ENCODE measurements at regions not wholly inside any gene's neighbourhood (a gene's known extent, or its start where the extent isn't known, plus 50 kb on each side); places are given as distances from the start of the nearest gene placed in this dataset.

DNA sequence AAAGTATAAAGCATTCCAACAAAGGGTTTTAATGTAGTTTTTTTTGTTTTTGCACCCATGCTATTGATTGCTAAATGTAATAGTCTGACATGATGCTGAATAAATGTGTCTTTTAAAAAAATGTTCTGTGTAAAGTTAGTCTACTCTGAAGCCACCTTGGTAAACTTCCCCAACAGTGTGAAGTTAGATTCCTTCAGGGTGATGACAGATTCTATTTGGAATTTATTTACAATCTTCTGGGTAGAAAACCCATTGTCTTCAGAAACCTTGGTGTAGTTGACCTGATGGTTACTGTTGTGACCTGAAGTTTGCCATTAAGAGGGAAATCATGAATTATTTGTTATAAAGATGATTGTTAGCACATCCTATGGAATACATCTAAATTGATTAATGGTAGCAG lies 64.7 kb upstream of the TRPC7 start:
- Histone ChIP-seq H3K4me1 (no peaks in the 10 kb centered on the region), H3K4me3 (no peak overlapping the region), H3K27ac (no peak overlapping the region), H3K36me3 (no peaks in the 10 kb centered on the region), H3K9me3 (no peaks in the 10 kb centered on the region), H3K27me3 (no peaks in the 10 kb centered on the region)
- no peak for TF ChIP-seq POLR2A (IDR thresholded peaks at IDR 0.05)
- no peak for DNase-seq (ENCODE audit: low spot score in 2 of 2)

DNA sequence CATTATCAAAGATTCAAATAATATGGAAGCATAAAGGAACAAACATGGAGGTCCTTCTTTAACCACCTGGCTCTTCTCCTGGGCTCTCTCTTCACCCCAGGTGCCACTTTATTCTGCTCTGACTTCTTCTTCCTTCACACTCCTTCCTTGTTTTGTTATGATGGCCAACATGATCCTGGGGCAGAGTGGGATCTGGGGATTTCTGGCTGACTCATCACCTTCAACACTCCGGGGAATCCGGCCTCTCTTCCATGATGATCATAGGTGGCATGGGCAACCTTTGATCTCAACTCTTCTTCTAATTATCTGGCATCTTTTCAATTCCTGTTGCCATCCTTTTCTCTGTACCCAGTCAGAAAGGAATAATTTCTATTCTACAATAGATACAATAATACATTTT lies 62.1 kb upstream of the TRPC7 start:
- Histone ChIP-seq H3K4me1 (no peaks in the 10 kb centered on the region), H3K27me3 (no peaks in the 10 kb centered on the region), H3K9me3 (no peaks in the 10 kb centered on the region), H3K36me3 (no peaks in the 10 kb centered on the region), H3K27ac (no peak overlapping the region), H3K4me3 (no peak overlapping the region)
- no peak for DNase-seq (ENCODE audit: low spot score in 2 of 2)
- TF ChIP-seq EP300 (IDR thresholded peaks at IDR 0.05), result no peak
- no peak for TF ChIP-seq POLR2AphosphoS5 (IDR thresholded peaks at IDR 0.05)
- no peak for TF ChIP-seq POLR2A (IDR thresholded peaks at IDR 0.05)
- TF ChIP-seq, protein P1, sequence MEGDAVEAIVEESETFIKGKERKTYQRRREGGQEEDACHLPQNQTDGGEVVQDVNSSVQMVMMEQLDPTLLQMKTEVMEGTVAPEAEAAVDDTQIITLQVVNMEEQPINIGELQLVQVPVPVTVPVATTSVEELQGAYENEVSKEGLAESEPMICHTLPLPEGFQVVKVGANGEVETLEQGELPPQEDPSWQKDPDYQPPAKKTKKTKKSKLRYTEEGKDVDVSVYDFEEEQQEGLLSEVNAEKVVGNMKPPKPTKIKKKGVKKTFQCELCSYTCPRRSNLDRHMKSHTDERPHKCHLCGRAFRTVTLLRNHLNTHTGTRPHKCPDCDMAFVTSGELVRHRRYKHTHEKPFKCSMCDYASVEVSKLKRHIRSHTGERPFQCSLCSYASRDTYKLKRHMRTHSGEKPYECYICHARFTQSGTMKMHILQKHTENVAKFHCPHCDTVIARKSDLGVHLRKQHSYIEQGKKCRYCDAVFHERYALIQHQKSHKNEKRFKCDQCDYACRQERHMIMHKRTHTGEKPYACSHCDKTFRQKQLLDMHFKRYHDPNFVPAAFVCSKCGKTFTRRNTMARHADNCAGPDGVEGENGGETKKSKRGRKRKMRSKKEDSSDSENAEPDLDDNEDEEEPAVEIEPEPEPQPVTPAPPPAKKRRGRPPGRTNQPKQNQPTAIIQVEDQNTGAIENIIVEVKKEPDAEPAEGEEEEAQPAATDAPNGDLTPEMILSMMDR (IDR thresholded peaks at IDR 0.05), result no peak
- 65% methylated on average over 2 of the region's 2 CpGs for WGBS

DNA sequence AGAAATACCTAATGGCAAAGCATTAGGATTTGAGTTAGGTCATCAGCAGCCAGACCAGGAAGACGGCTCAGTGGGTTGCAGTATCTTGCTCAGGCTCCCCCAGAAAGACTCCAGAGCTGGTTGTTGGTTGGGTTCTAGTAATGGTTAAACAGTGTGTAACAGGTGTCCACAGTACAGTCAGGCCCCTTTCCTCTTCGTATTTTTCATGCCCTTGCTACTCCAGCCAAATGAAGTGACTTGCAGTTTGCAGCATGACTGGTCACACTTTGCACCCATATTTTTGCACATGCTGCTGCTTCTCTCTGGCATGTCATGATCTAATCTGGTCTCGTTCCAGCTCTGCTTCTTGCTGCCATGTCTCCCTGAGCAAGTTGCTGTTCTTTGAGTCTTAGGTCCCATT lies 60.6 kb upstream of the TRPC7 start:
- H3K4me1 ChIP-seq, result no peaks in the 10 kb centered on the region
- no peaks in the 10 kb centered on the region for H3K27me3 ChIP-seq
- TF ChIP-seq POLR2AphosphoS5 (IDR thresholded peaks at IDR 0.05) (no peak), POLR2A (IDR thresholded peaks at IDR 0.05) (no peak), EP300 (IDR thresholded peaks at IDR 0.05) (no peak)
- TF ChIP-seq, protein P1 (IDR thresholded peaks at IDR 0.05), result no peak
- H3K9me3 ChIP-seq, result no peaks in the 10 kb centered on the region
- no peak overlapping the region for H3K27ac ChIP-seq
- no peak overlapping the region for H3K4me3 ChIP-seq
- WGBS, result 58% methylated on average over 3 of the region's 3 CpGs
- H3K36me3 ChIP-seq, result no peaks in the 10 kb centered on the region
- no peak for DNase-seq (ENCODE audit: low spot score in 2 of 2)

DNA sequence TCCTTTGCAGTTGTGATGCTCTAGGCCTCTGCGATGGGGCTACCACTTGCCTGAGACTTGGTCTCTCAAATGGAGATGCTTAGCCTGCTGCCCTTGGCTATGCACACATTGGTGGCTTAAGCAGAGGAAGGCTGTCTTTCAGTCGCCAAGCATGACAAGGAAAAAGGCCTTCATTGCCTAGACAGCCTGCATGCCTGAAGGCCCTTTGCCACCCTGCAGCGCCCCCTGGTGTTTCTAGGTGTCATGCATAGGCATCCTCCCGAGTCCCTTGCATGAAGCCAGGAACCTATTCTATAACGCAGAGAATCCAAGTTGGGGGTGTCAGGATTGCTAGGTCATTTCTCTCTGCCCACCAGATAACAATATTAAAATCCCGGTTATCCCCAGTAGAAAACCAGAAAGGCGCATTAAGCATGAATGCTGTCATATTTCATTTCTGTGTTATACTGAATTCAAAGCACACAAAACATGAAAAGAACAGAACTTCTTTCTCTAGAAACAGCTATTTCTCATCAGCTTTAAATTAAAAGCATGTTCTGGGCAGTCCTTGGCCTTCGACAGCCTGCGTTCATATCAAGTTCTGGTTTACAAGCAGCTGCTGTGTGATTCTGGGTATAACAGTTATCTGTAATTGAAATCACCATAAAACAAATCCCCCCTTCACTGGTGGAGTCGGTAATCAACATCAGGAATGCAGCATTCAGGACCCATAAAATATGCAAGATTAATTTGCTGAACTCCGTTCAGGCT lies 59.7 kb upstream of the TRPC7 start:
- 36% methylated on average over 11 of the region's 11 CpGs for WGBS
- Histone ChIP-seq H3K4me3 (no peak overlapping the region), H3K9me3 (no peaks in the 10 kb centered on the region), H3K27ac (no peak overlapping the region), H3K27me3 (no peaks in the 10 kb centered on the region), H3K36me3 (no peaks in the 10 kb centered on the region), H3K4me1 (no peaks in the 10 kb centered on the region)
- no peak for TF ChIP-seq POLR2A (IDR thresholded peaks at IDR 0.05)
- TF ChIP-seq, protein P1 (IDR thresholded peaks at IDR 0.05), result peak in 1 of 2 donors; percentile 68
- no peak for DNase-seq (ENCODE audit: low spot score in 2 of 2)

DNA sequence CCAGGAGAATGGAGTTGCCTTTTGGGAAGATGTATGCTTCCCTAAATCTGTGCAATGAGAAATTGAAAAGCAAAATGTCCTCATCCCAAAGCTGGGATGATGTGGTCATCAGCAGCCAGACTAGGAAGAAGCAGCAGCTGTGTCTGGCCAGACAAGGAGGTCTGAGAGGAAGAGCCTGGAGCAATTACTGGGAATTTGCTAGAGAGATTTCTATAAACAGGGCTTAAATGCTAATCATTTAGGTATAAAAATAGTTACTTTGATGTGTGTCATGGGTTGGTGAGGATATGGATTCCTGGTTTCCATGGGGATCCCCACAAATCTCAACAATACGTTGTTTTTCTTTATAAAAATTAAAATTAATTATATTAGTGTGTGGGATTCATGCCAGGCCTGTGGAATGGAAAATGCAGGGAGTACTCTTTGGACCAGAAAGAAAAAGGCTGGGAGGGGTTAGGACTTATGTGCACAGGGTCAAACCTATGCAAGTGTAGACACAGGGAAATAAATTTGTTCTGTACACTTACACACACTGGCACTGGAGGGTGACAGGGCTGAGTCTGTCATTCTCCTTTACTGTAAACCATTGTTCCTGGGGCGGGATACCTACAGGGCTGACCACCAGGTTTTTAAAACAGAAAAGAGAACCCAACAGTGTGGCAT lies 58.7 kb upstream of the TRPC7 start:
- Histone ChIP-seq H3K9me3 (no peaks in the 10 kb centered on the region), H3K27ac (no peak overlapping the region), H3K36me3 (no peaks in the 10 kb centered on the region), H3K4me1 (no peaks in the 10 kb centered on the region), H3K4me3 (no peak overlapping the region), H3K27me3 (no peaks in the 10 kb centered on the region)
- no peak for DNase-seq (ENCODE audit: low spot score in 2 of 2)
- TF ChIP-seq POLR2AphosphoS5 (IDR thresholded peaks at IDR 0.05) (no peak), POLR2A (IDR thresholded peaks at IDR 0.05) (no peak), EP300 (IDR thresholded peaks at IDR 0.05) (no peak)
- TF ChIP-seq, protein P1 (IDR thresholded peaks at IDR 0.05), result no peak
- WGBS, result 61% methylated on average over 2 of the region's 2 CpGs
